ENCODE measurements at regions not wholly inside any gene's neighbourhood (a gene's known extent, or its start where the extent isn't known, plus 50 kb on each side); places are given as distances from the start of the nearest gene placed in this dataset.
"Not testable (repeated sequence)": the region's sequence is repeated elsewhere in the genome, so short reads cannot be mapped to it uniquely, and the experiment has no call there.

DNA sequence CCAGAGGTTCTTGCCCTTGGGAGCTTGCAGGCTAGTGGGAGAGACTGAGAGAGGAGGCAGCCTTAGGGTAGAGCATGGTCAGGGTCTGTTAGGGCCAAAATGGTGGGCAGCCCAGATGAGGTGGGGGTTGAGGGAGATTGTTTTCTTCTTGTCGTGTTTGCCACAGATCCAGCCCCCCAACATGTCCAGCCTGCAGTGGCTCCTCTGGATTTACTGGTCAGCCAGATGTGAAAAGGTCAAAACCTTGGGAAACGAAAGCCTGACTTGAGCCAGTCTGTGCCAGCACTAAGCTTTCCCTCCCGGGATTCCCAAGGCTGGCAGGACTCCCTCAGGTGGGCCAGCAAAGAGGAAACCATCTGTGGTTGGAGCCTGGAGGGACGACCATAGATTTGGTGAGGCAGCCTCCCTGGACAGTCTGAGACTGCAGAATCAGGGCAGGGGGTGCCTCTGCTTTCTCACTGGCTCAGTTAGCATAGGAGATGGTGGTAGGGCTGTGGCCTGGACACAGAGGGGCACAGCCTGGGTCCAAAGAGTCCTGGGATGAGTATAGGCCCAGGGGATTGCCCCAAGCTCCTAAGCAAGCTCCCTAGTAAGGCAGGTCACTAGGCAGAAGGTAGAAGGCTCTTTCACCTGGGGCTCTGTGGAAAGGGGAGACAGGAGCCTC lies 51.2 kb upstream of the PRR23C start:
- no peak for DNase-seq

DNA sequence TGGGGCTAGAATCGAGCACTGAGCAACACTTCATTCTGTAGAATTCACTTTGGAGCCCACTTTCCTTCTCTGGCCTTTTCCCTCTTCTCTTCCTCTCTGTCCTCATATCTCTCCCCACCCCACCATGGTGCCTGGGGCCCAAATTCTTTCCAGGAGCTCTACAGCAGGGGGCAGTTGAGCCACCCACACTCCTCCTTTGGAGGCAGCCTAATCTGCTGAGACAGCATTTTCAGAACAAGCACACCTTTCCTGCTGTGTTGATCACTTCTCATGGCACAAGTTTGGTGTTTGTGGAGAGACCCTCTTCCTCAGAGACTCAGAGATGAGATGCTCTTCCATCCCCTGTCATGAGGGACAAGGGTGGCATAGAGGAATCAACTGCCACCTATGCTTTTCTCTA lies 52.0 kb upstream of the PRR23C start:
- DNase-seq, result no peak

DNA sequence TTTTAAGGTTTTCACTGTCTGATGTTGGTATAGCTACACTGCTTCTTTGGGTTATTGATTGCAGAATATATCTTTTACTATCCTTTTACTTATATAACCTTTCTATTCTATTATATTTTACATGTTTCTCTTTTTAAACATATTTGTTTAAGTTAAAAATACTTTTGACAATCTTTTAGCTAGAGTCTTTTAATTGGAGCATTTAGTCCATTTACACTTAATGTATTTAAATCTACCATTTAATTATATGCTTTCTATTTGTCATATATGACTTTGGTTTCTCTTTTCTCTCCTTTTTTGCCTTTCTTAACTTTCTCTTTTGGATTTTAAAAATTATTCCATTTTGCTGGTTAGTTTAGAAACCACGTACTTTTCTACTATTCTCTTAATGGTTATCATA lies 53.7 kb upstream of the PRR23C start:
- DNase-seq, result no peak

DNA sequence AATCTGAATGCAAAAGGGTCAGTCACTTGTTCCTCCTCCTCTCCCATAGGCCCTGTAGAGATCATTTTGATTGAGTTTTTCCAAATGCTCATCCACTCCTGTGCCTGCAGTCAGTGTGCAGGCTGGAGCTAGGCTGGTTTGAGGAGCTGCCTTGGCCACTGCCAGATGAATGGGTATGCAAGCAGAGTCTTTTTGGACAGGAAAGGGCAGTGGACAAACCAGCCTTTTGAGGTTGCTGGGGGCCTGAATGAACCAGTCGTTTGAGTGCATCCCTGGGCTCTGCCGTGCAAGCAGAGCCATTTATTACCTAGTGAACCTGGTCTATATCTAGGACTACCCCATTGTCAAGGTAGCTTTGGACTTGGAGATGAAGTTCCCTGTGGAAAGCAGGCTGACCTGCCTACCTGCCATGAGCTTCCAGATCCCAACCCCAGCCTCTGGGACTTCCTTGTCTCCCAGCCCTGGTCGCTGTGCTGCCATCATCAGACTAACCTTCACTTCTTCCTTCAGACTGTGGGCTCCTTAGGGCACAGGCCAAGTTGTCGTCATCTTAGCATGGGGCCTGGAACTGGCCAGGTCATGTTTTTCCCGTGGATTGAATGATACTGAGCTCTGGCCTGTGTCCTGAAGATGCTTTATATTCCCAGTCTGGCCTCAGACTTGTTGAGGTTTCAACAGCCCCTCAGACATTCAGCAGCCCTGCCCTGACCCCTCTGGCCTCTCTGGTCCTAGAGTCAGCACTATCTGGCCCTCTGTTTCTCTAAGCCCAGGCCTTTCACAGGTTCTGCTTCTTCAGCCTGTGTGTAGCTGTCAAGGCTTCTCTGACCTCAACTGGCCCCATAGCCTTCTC lies 55.5 kb upstream of the PRR23C start:
- DNase-seq, result no peak

DNA sequence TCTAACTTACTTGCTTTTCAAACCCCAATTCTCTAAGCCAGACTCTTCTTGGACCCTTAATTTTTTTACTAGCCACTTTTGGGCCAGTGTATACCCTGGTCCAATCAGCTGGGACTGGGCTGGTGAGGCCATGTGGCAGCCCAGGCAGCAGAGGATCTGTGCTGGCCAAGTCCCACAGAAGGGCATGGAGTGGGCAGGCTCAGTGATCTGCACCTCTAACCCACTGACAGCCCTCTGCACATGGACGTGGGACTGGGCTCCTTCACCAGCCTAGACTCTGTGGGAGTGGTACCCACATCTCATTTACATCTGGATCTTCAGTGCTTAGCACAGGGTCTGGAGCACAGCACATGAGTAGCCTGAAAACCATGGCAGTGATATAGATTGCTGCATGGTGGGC lies 56.1 kb upstream of the PRR23C start:
- DNase-seq, result no peak

DNA sequence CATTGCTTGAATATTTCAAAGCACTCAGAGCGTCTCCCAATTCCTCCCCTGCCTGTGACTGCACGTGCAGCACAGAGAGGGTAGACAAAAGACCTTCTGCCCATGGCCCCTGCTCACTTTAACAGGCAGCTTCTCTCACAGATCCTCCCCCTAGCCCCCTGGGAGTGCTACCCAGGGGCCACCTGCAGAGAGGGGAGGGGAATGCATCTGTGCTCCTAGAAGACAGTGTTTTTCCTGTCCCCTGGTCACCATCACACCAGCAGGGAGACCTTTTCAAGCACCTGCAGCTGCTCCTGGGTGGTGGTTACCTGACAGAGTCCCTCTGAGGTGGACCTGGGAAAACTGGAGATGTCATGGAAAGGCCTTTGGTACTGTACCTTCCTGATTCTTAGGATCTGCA lies 56.7 kb upstream of the PRR23C start:
- no peak for DNase-seq

DNA sequence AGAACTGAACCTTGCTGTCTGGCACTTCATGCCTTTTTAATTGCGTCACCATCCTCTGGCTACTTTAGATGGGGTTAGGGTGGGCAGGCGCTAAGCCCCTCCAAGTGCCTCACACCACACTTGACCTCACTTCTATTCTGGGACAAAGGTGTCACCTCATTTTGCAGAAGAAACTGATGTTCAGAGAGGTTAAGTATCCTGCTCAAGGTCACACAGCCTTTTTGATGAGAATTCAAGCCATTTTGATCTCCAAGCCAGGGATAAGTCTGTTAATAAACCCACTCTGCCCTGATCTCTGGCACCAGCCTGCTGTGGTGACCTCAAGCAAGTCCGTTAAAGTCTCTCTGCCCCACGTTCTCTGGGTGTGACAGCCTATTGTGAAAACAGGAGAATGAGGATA lies 58.8 kb upstream of the PRR23C start:
- no peak for DNase-seq

DNA sequence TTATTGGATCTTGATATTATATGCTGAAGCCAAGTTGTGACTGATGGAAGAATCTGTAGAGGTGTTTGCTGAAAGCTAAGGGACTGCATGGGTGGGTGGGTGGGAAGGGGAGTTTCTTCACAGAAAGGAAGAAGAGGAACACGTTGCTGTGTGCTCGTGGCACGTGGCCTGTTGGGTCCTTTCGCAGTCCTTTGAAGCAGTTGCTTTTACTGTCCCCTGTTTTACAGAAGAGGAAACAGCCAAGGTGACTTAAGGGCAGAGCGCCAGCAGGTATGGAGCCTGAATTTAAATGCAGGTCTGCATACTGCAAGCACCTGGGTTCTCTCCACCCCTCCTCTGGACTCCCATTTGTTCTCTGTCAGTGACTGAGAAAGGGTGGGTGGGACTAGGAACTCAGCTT lies 59.4 kb upstream of the PRR23C start:
- no peak for DNase-seq

DNA sequence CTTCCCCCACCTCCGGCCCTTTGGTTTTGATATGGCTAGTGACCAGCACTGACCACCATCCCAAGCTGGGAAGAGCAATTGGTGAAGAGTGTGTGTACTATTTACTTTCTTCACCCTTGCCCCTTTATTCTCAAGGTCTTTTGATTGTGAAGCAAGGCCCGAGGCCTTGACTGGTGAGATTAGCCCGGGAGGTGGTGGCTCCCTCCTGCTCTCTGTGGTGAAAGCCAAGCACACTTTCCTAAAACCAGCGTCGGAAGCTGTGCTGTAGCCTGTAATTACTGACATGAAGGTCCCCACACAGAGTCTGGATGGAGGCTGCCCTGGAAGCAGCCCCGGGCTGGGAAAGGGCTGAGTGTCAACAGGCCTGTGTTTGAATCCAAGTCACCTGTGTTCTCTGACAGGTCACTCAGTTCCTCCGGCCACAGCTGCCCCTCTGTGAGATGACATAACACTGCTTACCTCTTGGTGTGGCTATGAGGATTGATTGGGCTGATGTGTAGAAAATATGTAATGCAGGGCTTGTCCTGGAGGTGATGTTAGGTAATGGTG lies 60.5 kb upstream of the PRR23C start:
- DNase-seq, result no peak

DNA sequence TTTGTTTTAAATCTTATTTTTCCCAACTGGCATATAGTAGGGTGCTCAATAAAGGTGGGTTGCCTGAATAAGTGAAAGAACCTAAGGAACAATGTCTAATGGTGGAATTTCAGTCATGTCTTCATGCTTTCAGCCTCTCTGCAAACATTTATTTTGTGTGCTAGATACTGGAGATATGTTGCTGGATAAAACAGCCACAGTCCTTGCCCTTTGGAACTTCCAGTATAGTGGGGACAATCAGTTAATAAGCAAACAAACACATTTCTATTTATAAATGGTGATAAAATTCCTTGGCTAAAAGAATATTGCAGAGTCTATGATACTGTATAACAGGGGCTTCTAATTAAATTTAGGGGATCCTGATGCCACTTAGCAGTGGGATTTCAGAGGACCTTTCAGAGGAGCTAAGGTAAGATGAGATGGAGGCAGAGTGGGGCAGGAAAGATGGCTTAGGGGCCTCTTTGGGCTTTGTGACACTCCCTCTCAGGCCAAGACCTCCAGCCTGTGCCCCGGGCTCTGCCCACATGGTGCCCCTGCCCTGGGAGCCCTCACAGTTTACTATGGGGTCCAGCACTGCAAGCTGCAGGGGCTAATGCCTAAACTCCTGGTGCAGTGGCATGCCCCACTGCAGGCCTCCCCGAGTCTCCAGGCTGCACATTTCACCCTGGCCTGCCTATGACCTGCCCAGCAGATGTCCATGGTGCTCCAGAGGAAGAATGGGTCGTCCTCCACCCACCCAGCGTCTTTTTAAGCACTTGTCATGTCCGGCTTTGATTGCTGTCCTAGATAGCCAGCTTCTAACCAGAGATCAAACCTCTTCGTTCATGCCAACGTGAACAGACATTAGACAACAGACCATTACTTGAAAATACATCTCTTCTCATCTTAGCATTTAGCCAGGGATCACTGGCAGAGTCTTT lies 61.6 kb upstream of the PRR23C start:
- DNase-seq, result no peak

DNA sequence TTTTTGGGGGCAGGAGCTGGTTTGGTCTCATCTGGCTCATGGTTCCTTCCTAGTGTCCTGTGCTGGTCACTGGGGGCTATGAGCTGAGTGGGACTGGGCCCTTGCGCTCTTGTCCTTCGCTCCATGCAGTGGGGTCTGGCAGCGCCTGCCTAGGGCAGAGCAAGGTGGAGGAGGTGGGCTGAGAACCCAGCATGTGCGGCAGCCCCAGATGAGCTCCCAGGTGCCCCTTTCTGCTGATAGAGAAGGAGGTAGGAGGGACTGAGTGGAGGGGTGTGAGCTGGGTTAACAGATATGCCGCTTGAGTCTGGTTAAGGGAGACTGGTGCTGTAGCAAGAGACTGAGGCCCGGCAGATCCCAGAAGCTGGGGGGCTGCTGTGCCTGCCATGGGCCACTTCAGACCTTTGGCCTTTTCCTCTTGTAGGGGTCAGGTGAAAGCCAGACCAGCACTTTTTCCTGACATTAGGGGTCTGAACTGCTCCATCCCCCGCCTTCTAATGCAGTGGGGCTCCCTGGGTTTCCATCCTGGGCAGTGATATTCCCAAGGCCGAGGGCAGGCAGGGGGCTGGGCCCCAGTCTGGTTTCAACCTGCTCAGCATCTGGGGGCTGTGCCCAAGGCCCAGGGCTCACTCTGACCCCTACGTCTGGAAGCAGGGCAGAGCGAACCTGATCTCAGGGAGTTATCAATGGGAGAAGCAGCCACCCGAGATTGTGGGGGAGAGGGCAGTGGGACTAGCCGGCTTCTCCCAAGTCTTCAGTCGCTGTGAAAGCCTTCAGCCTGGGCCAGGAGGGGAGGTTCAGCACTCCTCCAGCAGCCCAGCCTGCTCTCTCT lies 62.9 kb upstream of the PRR23C start:
- DNase-seq, result no peak

DNA sequence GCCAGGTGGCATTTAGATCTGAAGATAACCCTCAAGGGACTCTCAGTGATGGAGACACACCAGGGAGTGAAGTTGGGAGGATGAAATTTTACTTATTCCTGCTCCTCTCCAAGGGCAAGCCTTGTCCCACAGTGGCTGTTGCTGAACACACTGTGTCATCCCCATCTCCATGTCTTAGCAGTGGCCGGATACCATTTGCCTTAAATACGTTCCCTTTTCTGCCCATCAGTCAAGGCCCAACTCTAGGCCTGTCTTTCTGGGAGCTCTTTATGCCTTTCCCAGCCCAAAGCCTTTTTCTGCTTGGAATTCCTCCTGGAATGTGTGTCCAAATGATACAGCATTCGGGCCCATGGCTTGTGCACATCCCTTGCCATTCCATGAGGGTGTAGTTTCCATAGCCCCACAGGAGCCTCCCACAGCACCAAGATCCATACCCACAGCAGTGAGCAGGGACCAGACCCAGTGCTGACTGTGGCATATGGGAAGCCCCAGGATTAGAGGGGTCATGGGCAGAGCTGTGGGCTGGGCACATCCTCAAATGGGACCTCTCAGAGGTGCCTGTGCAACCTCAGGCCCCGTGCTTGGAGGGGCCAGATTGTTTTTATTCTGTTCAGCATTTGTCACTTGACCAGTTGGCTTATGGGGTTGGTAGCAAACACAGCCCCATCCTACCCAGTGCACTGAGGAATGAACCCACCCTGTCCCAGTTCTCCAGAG lies 63.7 kb upstream of the PRR23C start:
- no peak for DNase-seq

DNA sequence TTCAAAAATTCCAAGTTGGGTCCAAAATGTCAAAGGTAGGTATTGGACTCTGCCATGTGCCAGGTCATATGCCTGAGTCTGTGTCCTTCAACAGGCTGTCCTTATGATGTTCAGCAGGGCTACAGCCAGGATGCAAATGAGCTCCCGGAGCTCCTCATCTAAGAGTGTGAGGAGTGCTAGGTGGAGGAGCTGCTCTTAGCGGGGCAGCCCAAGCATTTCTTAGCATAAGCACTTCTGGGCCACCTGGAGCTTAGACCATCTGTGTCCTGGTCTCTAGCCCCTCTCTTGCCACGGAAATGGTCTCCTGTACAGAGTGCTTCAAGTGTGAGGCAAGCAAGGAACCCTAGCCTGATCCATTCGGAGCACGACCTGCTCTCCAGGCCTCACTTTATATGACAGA lies 64.6 kb upstream of the PRR23C start:
- DNase-seq, result no peak

DNA sequence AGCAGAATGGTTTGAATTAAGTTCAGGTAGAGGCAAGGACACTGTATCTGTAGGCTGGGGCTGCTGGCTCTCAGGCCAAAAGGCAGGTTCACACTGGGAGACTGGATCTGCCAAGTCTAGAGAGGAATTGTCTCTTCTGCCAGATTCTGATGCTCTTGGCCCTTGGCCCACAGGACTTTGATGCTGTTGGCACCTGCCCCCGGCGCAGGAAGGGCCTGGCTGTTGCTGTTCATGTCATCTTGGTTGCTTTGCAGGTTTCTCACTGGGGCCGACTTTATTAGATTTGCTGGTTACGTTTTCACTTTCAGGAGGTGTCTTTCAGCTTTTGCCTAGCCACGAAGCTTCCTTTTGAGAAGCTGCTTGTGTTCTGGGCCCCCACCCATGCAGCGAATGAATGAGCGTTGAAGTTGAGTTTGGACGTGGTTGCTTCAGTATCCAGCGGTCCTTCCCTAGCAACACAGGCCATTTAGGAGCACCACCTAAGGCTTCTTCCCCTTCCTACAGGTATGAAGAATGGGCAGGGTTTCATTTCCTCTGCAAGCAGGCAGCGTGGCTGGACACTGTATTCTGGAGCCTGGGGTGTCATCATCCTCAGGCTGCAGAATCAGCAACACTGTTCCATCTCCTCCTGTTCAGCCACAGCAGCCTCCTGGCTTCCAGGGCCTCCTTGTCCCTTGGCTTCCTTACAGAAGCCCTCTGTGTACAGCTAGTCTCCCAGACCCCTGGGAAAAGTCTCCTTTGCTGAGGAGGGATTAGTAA lies 65.6 kb upstream of the PRR23C start:
- no peak for DNase-seq

DNA sequence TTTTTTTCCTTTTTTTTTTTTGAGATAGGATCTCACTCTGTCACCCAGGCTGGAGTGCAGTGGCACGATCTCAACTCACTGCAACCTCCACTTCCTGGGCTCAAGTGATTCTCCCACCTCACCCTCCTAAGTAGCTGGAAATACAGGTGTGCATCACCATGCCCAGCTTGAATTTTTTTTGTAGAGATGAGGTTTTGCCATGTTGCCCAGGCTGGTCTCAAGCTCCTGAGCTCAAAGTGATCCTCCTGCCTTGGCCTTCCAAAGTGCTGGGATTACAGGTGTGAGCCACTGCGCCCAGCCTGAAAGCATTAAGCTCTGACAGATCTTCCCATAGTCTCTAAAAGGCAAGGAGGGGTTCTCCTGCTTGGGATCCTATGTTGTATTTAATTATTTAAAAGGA lies 66.2 kb upstream of the PRR23C start:
- DNase-seq, result not testable (repeated sequence)

DNA sequence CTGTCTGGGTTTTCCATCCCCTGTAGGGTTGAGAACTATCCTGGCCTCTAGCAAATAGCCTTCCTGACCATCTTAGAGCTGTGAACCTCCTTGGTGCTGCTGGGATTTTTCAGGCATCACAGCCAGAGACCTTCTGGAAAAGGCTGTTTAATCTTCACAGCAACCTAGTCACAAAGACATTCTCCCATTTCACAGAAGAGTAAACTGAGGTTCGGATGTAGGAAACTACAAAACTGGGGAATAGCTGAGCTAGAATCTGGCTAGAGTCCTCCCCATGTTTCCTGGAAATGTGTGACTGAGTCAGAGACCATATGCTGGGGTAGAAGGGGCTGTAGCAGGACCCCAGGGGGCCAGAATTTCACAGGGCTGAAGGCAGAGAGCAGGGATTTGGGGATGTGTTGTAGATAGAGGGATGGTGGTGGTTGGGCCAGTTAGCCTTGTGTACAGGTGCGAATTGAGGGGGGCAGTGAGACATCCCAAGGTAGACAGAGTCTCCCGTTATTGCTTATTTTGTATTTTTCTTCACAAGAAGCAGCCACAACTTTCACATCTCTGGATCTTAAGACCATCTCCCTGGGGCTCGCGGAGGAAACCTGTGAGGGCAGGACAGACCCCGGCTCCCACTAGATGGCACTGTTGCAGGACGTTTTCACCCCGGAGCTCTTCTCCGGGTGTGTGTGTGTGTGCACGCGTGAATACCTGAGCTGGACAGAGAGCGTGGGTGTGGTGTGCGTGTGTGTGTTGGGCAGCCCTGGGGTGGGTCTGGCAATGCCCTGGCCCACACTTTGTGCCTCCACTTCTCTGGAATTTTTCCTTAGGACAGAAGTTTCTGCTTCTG lies 66.9 kb upstream of the PRR23C start:
- DNase-seq, result peak in 1 of 2 experiments; percentile 50

DNA sequence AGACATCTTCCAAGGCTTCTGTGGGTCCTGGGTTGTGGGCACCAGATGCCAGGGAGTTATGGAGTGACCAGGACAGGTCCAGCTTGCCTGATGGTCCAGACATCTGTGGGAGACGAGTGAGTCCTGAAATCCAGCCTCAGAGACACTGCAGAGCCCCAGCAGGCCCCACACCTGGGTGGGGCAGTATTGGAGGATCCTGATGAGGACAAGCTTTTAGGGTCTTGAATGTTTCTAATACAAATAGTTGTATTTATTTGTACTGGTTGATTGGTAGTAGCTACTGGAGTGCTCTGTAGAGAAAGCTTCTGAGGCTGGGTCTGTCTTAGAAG lies 67.5 kb upstream of the PRR23C start:
- no peak for DNase-seq

DNA sequence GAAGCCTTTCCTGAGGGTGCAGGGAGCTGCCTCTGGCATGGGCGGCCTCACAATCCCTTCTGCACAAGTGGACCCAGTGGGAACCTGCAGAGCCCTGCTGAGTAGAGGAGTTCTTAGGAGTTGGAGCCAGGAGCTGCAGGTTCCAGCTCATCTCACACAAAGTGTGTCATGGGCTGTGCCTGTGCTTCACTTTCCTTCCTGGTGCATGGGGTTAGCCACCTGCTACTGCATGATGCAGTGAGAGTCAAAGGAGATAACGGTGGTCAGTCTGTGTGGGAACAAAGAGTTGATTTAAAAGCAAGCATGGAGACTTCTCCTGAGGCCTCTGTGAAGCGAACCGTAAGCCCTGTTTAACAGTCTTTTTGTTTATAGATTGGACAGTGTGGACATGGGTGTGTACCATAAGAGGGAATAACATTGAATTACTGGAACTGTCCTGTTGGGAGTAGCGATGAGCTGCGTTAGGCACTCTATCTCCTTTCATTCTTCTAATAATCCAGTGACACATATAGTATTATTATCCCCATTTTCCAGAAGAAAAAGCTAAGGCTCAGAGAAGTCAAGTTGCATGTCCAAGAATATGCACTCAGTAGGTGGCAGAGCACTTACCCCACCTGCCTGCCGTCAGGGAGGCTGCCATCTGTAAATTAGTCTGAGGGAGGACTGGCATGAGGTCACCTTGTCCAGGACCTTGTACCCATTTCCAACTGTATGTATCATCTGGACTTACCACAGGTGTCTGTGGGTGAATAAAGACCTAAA lies 68.7 kb upstream of the PRR23C start:
- DNase-seq, result no peak

DNA sequence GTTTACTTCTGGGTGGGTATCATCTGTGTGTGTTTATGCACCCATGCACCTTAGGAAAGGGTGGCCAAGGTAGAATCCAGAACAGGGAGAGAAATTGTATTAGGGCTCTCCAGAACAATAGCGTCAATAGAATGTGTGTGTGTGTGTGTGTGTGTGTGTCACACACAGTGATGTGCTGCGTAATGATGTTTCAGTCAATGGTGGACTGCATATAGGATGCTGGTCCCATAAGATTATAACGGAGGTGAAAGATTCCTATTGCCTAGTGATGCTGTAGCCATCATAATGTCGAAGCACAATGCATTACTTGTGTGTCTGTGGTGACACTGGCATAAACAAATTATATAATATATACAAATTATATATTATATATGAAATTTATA lies 69.3 kb upstream of the PRR23C start:
- DNase-seq, result no peak

Data from SW 1271 (cell line).